GM19043 (cell line): ENCODE measurements at regions not wholly inside any gene's neighbourhood (a gene's known extent, or its start where the extent isn't known, plus 50 kb on each side); places are given as distances from the start of the nearest gene placed in this dataset.
A peak's percentile ranks its signal among the peaks of the same experiment; 100 is the strongest.

Experiments used
- ATAC-seq: cut with Tn5 transposase; IDR thresholded peaks from one replicate; pipeline ENCODE4 v1.9.1; 2021; ENCODE audit warnings: low read depth; ENCODE audit not compliant: unreplicated experiment

DNA sequence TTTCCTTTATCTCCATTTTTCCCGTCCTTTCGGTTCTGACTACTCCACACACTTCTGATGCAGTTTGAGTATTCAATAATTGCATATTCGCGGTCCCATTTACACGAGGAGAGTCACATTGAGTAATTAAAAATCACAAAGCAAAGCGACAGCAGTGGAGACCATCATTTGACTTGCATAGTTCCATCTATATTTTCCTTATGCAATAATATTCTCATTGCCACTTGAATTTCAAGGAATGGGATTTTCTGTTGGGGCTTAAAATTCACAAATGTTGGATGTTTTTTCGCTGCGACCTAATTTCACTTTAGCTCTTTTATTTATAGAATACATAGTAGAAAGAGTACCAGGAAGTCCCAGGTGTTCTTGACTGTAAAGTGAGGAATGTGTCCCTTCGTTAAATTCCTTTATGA is 186.8 kb downstream of the ZEB2 start:
- ATAC-seq: no peak

DNA sequence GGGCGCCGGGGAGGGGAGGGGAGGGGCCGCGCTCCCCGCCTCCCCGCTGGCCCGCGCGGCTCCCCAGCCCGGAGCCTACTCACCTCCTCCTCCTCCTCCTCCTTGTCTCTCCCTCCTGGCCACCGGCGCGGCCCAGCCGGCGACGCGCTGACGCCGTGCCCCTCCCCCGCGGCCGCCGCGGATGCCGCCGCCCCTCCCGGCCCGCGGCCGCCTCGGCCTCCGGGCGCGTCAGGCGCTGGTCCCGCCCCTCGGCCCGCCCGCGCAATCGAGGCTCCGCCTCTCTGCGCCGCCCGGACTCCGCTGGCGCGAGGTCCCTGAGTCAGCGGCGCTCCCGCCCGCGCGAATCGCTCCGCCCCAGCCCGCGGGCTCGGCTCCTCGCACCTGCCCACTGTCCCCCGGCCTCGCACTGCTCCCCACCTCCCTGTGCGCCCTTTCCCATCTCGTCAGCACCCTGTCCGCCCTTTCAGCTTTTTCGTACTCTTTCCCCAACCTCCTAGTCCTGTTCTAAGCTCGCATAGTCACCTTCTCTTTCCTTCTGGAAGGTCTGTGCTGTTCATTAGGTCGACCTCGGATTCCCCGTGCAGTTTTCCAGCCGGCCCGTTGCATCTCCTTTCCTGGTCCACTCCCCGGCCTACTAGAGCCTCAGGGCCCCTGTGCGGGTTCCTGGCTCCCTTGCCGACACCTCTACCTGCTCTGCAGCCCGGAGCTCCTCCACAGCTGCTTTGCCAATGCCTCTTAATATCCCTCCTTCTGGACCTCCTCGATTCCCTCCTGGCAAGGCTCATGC is 187.4 kb downstream of the ZEB2 start:
- peak; percentile 86 for ATAC-seq

DNA sequence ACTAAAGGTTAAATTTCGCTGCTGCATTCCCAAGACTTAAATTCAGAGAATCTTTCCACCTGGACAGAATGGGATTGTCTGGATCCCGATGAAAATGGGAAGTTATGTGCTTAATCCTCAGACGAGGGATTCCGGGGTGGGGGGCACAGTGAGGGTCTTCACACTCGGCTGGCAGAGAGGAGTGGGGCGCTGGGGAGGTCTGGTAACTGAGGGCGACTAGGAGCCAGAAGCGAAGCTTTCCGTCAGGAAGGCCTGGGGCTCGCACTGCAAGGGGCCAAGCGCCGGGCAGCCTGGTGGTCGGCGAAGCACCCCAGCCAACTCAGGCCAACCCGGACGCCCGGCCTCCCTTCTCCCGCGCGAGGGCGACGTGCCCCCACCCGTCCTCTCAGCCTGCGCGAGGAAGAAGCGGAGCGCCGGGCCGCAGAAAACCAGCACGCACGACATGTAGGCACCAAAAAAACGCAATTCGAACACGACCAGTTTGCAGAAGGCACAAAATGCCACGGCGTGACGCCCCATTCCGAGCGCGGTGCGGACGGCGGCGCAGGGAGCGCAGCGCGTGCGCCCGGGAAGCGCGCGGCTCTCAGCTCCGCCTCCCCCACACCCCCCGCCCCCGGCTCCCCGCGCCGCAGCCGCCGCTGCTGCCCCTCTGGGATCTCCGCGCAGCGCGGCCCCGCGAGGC is 188.1 kb downstream of the ZEB2 start:
- peak; percentile 34 for ATAC-seq

DNA sequence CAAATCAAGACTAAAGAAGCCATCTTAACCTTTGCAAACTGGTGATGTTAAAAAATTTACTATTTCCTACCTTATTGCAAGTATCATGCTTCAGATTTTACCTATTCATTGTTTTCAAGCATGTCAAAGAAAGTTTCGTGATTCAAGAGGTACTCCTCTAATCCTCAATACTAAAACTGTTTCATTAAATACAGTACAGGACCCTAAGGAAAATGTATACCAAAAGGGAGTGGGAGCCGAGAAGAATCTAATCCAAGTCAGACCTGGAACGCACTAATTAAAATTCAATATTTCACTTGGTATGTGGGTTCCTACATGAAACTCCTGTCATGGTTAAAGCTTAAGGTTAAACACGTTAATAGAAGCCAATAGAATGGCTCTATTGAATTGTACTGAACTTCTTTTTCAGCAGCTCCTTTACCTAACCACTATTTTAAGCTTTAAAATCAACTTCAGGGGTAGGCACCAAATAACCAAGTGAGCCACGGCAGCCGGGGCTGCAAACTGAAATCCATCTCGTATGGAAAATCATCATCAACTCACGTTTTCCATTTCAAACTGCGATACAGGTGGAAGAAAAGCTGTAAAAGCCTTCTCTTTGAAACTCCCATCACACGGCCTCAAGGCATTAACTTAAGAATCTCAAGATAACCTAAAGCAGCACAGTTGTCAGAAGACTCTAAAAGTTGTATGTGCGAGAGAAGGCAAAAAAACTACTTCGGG is 188.8 kb downstream of the ZEB2 start:
- no peak for ATAC-seq

DNA sequence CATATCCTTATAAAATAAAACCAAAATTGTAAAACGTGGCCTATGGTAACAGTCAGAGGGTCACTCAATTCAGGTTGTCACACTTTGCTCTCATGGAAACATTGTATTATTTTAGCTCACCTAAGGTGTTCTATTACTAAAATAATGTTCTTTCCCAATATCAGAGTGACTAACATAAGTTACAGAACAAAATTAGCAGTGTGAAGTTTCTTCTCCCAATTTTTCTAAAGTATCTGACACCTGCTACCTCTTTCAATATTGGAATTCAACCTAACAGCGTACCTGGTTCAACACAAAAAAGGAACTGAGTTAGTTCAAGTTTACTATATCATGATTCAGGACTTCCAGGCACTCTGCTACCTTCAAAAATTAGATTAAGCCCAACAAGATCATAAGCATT is 190.4 kb downstream of the ZEB2 start:
- no peak for ATAC-seq

DNA sequence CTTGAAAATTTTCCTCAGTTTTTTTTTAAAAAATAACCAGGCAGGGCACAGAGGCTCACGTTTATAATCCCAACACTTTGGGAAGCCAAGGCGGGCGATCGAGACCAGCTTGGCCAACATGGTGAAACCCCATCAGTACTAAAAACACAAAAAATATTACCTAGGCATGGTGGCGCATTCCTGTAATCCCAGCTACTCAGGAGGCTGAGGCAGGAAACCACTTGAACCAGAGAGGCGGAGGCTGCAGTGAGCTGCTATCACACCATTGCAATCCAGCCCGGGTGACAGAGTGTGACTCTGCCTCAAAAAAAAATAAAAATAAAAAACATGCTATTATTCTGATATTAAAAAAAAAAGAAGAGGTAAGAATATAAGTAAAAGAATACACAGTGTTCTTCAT is 191.0 kb downstream of the ZEB2 start:
- no peak for ATAC-seq

DNA sequence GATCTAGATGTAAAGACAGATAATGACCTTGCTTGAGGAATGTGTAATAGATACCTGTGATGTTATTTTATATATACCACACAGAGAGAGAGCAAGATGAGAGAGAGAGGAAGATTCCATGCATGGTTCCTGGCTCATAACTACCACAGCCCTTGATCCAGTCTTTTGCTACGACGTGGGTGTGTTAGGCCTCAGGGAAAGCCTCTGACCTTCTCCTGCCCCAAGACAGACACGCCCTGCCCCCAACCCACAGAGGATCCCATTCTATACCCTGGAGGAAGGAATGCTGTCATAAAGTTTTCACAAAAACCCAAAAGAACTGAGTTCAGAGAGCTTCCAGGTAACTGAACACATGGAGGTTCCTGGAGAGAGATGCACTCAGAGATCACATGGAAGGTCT is 193.1 kb downstream of the ZEB2 start:
- no peak for ATAC-seq

DNA sequence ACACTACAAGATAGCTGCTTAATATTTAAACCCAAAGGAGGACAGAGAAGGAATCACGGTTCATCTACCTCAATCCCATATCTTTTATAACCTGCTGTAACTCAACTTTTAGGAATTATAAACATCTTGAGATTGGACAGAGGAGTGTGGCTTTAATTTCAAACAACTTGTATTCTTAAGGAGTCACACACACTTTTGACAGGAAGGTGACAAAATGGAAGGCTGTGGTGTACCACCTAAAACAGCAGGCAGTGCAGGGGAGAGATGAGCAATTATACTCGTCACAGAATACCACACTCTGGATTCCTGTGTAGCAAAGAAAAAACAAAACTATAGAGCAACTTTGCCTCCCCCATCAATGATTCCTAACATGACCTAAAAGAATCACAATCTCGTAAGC is 194.8 kb downstream of the ZEB2 start:
- peak; percentile 72 for ATAC-seq

DNA sequence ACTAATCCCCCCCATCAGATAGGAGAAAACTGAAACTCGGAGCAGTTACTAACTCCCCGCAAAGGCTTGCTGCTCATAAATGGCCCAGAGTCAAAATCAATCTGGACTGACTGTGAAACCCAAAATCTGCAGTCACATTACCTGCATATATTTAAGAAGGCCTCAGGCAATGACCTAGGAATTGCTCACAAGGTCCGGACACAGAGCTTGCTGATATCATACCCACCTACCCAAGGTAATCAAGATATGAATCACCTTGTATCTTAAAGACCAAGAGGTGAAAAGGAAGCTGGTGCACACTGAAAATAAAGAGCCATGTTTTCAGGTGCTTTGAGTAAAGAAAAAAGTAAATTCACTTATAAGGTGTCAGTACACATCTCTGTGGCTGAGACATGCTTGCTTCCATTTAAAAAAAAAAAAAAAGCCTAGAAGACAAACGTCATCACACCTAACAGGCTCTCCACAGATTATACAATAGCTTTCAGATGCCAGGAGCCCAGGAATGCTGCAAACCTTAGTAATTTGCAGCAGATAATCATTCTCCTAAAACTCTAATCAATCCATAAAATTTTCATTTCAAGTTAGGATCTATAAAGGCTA is 195.4 kb downstream of the ZEB2 start:
- ATAC-seq: no peak

DNA sequence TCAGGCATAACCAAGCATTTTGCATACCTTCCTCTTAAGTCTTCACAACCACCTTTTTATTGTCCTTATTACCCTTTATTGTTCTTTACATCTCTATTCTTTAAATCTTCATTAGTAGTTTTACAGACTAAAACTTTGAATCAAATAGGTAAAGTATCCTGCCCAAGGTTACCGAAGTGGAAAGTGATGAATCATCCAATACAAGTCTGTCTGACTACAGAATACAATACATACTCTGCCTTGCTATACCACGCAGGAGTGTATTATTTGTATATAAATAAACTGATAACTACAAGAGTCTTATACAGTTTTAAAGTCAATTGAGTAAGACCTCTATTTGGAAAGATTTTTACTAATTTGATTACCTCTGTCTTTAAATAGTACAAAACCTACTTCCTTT is 196.0 kb downstream of the ZEB2 start:
- peak; percentile 45 for ATAC-seq

DNA sequence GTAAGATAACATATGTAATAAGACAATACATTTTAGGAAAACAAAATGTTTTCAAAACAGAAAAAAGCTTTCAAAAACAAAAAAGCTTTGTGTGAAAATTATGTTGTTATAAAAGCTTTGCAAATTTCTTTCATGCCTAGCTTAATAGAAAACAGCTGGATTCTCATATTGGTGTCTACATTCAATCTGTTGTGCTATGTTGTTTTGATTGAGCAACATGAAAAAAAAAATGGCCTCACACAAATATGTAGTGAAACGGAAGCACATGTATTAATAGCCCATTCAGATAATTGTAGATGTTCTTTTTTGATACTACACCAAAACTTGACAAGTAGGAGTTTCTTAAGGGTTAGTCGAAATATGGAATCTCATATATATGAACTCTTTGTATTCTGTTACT is 197.5 kb downstream of the ZEB2 start:
- ATAC-seq: no peak

DNA sequence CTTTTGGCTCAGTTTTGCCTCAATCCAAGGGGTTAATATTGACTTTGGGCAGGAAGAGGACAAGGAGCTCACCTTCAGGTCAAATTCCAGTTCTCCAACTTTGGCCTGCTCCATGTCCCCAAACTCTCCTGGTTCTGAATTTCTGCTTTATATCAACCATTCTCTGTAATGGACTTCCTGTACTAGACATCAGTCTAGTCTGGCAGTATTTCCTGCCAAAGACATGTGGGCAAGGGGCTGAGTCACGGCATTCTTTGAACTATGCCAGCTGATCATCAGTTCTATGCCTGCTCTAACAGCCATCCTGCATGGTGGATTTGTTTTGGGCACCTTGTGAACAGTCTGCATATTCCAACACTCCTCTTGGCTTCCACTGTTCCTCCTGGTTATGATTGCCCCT is 199.4 kb downstream of the ZEB2 start:
- ATAC-seq: no peak

DNA sequence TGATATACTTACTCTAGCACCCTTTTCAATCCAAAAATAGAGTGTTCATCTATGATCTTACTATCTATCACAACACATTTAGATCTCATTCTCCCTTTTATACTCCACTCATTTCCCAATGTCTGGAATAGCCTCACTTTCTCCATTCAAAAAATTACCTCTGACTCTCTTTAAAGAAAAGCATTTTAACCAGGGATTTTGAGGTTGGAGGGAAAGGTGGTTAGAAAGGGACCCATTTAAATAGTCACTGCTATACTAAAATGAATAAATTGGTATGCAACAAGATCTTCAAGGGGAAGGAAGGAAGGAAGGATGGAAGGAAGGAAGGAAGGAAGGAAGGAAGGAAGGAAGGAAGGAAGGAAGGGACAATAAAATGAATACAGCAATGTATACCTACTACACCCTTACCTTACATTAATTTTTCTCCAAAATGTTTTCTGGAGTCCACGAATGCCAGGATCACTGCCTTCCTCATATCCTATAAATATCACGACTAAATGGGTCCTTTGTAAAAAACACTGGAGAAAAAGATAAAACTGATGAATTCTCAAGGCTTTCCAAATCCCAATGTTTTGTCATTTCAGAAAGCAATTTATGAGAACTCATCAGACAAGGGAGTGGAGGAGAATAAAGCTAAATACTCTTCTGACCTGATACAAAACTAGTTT is 202.7 kb downstream of the ZEB2 start:
- no peak for ATAC-seq

DNA sequence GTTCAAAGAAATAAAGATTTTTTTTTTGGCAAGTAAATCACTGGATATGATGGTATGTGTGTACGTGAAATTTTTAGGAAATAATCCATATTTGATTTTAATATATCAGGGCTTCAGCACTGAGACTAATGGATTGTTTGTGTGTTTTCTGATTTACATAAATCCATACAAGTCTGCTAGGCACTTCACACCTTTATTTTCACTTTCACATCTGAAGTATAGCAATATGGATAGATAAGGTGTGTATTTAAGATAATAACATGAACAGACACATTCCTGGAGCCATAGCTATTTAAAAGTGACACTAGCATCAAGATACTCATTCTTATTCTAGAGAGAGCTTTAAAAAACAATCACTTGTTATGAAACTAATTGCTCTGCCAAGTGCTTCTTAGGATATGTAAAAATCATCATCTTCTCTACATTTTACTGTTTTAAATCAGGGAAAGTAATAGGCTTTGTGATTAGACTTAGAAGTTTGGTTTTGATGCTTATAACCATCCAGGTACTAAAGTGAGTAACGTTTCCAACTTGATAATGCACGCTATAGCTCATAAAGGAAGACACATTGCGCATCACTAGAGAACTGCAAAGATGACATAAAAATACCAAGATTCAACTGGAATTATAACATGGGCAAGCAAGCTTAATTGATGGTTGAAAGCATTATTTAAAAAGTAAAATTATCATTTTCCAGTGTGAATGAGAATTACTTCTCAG is 208.9 kb downstream of the ZEB2 start:
- no peak for ATAC-seq

DNA sequence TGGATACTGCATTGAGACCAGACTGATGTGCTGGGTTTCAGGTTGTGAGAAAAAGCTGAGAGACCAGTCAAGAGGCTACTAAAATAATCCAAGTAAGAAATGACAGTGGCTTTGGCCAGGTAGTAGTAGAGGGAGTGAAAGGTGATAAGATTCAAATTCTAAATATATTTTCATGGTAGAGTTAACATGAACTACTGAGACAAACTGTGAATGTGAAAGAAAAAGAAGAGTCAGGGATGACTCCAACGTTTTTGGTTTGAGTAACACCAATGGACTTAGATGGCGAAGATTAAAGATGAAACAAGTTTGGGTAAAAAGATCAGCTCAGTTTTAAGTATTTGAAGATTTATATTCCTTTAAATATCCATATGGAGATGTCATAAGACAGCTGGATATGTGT is 209.4 kb downstream of the ZEB2 start:
- no peak for ATAC-seq

DNA sequence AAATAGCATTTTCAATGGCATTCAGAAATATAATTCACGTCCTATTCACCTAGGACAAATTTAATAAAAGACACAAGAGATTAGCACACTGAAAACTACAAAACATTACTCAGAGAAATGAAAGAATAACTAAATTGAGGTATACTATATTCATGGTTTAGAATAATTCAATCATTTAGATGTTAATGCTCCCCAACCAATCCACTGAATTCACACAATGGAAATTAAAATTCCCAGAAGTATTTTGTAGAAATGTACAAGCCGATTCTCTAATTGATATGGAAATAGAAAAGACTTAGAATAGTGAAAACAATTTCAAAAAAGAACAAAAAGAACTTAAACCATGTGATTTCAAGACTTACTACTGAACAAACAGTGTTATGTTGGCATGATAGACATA is 212.2 kb downstream of the ZEB2 start:
- ATAC-seq: no peak

DNA sequence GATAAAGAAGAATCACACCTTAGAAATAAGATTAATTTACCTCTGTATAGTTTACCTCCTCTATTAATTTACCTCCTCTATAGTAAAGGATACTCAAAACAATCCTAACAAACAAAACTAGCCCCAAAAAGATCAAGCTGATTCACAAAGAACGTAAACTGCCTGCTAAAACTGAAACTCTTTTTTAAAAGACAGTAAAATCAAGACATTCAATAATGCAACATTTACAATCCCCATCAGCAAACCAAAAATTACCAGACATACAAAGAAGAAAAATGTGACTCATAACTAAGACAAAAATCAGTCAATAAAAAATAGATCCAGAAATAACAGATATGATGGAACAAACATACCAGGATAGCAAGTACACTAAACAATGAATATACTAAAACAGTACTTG is 215.7 kb downstream of the ZEB2 start:
- no peak for ATAC-seq

DNA sequence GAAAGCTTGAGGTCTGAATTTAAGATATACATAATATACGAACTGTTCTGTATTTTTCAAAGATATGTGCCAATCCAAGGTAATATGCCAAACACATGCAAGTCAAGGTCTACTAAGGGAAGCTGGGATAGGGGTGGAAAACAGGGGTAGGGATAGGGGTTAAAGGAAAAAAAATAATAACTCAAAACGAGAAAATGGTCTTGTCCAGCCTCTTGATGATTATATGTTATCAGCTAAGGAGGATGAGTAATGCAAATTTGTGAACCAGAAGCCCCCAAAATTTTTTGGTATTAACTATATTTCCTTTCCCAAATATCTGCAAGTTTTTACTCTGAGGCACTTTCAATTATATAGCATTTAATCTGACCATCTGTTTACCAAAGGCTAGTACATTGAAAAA is 219.3 kb downstream of the ZEB2 start:
- ATAC-seq: no peak

DNA sequence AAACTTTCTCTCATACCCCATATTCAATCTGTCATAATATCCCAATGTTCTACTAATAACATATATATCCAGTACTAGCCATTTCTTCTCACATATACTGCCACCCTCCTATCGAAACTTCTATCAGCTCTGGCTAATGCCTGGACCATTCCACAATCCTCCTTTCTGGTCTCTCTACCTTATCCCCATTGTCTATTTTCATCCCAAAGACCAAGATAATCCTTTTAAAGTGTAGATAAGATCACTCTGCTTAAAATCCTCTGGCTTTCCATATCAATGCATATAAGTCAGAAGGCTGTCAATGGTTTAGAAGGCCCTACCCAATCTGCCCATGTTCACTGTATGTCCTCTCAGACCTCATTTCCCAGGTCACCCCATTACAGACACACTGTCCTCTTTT is 229.6 kb downstream of the ZEB2 start:
- ATAC-seq: no peak

DNA sequence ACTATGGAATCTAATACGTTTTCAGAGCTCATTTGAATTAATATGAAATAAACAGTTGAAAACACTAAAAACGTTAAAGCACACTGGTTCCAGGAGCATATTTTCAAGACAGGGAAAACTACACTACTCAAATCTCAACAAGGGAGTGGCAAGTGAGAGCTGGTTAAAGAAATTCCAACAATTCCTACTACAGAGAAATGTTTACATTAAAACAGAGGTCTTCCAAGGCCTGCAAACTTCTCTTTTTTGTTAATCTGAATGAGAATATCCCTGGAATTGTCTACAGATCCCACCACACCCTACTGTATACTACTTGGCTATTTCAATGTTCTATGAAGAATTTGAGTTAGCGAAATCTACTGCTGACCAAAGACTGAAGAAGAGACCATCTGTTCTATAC is 231.5 kb downstream of the ZEB2 start:
- no peak for ATAC-seq
